Activated naive CD4-positive, alpha-beta T cell treated with anti-CD3 and anti-CD28 coated beads, Interleukin-2, amount 10 ng/mL, durations not matched to agents 7 days and 5 days (primary cell): ENCODE measurements at regions not wholly inside any gene's neighbourhood (a gene's known extent, or its start where the extent isn't known, plus 50 kb on each side); places are given as distances from the start of the nearest gene placed in this dataset.

Source experiments
- CTCF ChIA-PET: fragments of 350-600 bp; sonication (Branson Sonifier 250); formaldehyde crosslinking; loops from one replicate; lab custom pipeline; 2021; ENCODE audit warnings: antibody characterized with exemption; lab: Charles Lee
- DNase-seq: peaks from one replicate; pipeline ENCODE4 v3.0.0-alpha.2; 2020
- H3K27ac Mint-ChIP-seq: one replicate; pipeline ENCODE4 v1.8.0; 2021; ENCODE audit warnings: mild to moderate bottlenecking, moderate library complexity, mixed read lengths
- H3K27me3 Mint-ChIP-seq: one replicate; pipeline ENCODE4 v1.8.0; 2021; ENCODE audit warnings: mild to moderate bottlenecking, mixed read lengths
- H3K36me3 Mint-ChIP-seq: one replicate; pipeline ENCODE4 v1.8.0; 2021; ENCODE audit warnings: mixed read lengths
- H3K4me1 Mint-ChIP-seq: one replicate; pipeline ENCODE4 v1.8.0; 2021; ENCODE audit warnings: mixed read lengths
- H3K4me3 Mint-ChIP-seq: one replicate; pipeline ENCODE4 v1.8.0; 2021; ENCODE audit warnings: mild to moderate bottlenecking, moderate library complexity, mixed read lengths
- H3K9me3 Mint-ChIP-seq: one replicate; pipeline ENCODE4 v1.8.0; 2021; ENCODE audit warnings: mixed read lengths

GRCh38 chr14:53328841-53329240 is 175.7 kb upstream of the DDHD1 start:
- Mint-ChIP-seq H3K27ac (no peak overlapping the region), H3K4me3 (no peak overlapping the region), H3K36me3 (no peaks in the 10 kb centered on the region), H3K9me3 (no peaks in the 10 kb centered on the region), H3K27me3 (no peaks in the 10 kb centered on the region), H3K4me1 (no peaks in the 10 kb centered on the region)
- CTCF ChIA-PET, result no interaction called here
- no peak for DNase-seq

GRCh38 chr14:53327716-53328115 is 174.6 kb upstream of the DDHD1 start:
- DNase-seq, result no peak
- H3K9me3 Mint-ChIP-seq, result no peaks in the 10 kb centered on the region
- H3K27me3 Mint-ChIP-seq, result no peaks in the 10 kb centered on the region
- no peak overlapping the region for H3K27ac Mint-ChIP-seq
- no peaks in the 10 kb centered on the region for H3K4me1 Mint-ChIP-seq
- H3K4me3 Mint-ChIP-seq, result no peak overlapping the region
- no peaks in the 10 kb centered on the region for H3K36me3 Mint-ChIP-seq
- CTCF ChIA-PET, result no interaction called here

- Mint-ChIP-seq H3K27me3 (no peaks in the 10 kb centered on the region), H3K27ac (no peak overlapping the region), H3K9me3 (peaks cover 5% of the 10 kb centered on the region), H3K4me1 (no peaks in the 10 kb centered on the region), H3K36me3 (no peaks in the 10 kb centered on the region), H3K4me3 (no peak overlapping the region)
- CTCF ChIA-PET, result interaction anchor here (0.8 to 1.3 kb wide), 5 partner anchors 13 to 500 kb away, joined by 3 to 5 read pairs (median 3); no protein-coding TSS in a partner anchor
- no peak for DNase-seq
These were observed 172.2 kb upstream of the DDHD1 start for GRCh38 chr14:53325176-53325806.

GRCh38 chr14:53316504-53316903 is 163.4 kb upstream of the DDHD1 start:
- Mint-ChIP-seq H3K4me3 (no peak overlapping the region), H3K36me3 (no peaks in the 10 kb centered on the region), H3K4me1 (no peaks in the 10 kb centered on the region), H3K27me3 (peaks cover 9% of the 10 kb centered on the region), H3K27ac (no peak overlapping the region), H3K9me3 (peaks cover 14% of the 10 kb centered on the region)
- CTCF ChIA-PET, result no interaction called here
- no peak for DNase-seq

- DNase-seq, result no peak
- CTCF ChIA-PET, result no interaction called here
- Mint-ChIP-seq H3K27me3 (peaks cover 15% of the 10 kb centered on the region), H3K27ac (no peak overlapping the region), H3K36me3 (no peaks in the 10 kb centered on the region), H3K9me3 (peaks cover 5% of the 10 kb centered on the region), H3K4me3 (no peak overlapping the region), H3K4me1 (peaks cover 15% of the 10 kb centered on the region)
These were observed 157.3 kb upstream of the DDHD1 start for GRCh38 chr14:53310412-53310811.

GRCh38 chr14:53306911-53307310 is 153.8 kb upstream of the DDHD1 start:
- CTCF ChIA-PET, result interaction anchor here (0.8 to 4.1 kb wide), 8 partner anchors 12 to 484 kb away, joined by 3 to 31 read pairs (median 4); no protein-coding TSS in a partner anchor
- no peak overlapping the region for H3K4me3 Mint-ChIP-seq
- peaks cover 12% of the 10 kb centered on the region for H3K27me3 Mint-ChIP-seq
- no peak overlapping the region for H3K27ac Mint-ChIP-seq
- no peak for DNase-seq
- peaks cover 15% of the 10 kb centered on the region for H3K4me1 Mint-ChIP-seq
- H3K36me3 Mint-ChIP-seq, result no peaks in the 10 kb centered on the region
- no peaks in the 10 kb centered on the region for H3K9me3 Mint-ChIP-seq

GRCh38 chr14:53306267-53306721 is 153.2 kb upstream of the DDHD1 start:
- Mint-ChIP-seq H3K27ac (no peak overlapping the region), H3K4me1 (peaks cover 15% of the 10 kb centered on the region), H3K27me3 (peaks cover 9% of the 10 kb centered on the region), H3K9me3 (no peaks in the 10 kb centered on the region), H3K4me3 (peak overlapping the region; percentile 39), H3K36me3 (no peaks in the 10 kb centered on the region)
- CTCF ChIA-PET, result interaction anchor here (1.0 to 4.1 kb wide), 11 partner anchors 11 to 1023 kb away, joined by 3 to 31 read pairs (median 4); no protein-coding TSS in a partner anchor
- peak; percentile 65 for DNase-seq

GRCh38 chr14:53304726-53305381 is 151.7 kb upstream of the DDHD1 start:
- CTCF ChIA-PET, result interaction anchor here (0.7 to 4.1 kb wide), 12 partner anchors 10 to 1024 kb away, joined by 3 to 31 read pairs (median 4); no protein-coding TSS in a partner anchor

GRCh38 chr14:53295985-53296582 is 143.0 kb upstream of the DDHD1 start:
- CTCF ChIA-PET, result interaction anchor here (0.6 to 2.5 kb wide), 16 partner anchors 8 to 1054 kb away, joined by 3 to 31 read pairs (median 4); no protein-coding TSS in a partner anchor
- H3K27me3 Mint-ChIP-seq, result no peaks in the 10 kb centered on the region
- no peak for DNase-seq
- H3K4me1 Mint-ChIP-seq, result no peaks in the 10 kb centered on the region
- H3K4me3 Mint-ChIP-seq, result no peak overlapping the region
- H3K9me3 Mint-ChIP-seq, result no peaks in the 10 kb centered on the region
- no peak overlapping the region for H3K27ac Mint-ChIP-seq
- H3K36me3 Mint-ChIP-seq, result no peaks in the 10 kb centered on the region

More at GRCh38 chr14:53304726-53305381, 151.7 kb upstream of the DDHD1 start:
- Mint-ChIP-seq H3K36me3 (no peaks in the 10 kb centered on the region), H3K4me3 (no peak overlapping the region), H3K27ac (no peak overlapping the region), H3K9me3 (no peaks in the 10 kb centered on the region), H3K4me1 (peaks cover 9% of the 10 kb centered on the region), H3K27me3 (peaks cover 9% of the 10 kb centered on the region)
- DNase-seq, result no peak

GRCh38 chr14:53295372-53295771 is 142.2 kb upstream of the DDHD1 start:
- CTCF ChIA-PET, result interaction anchor here (0.6 to 2.5 kb wide), 15 partner anchors 8 to 1054 kb away, joined by 3 to 31 read pairs (median 4); no protein-coding TSS in a partner anchor
- no peak overlapping the region for H3K4me3 Mint-ChIP-seq
- H3K9me3 Mint-ChIP-seq, result no peaks in the 10 kb centered on the region
- DNase-seq, result no peak
- no peaks in the 10 kb centered on the region for H3K4me1 Mint-ChIP-seq
- H3K27ac Mint-ChIP-seq, result no peak overlapping the region
- no peaks in the 10 kb centered on the region for H3K36me3 Mint-ChIP-seq
- no peaks in the 10 kb centered on the region for H3K27me3 Mint-ChIP-seq

GRCh38 chr14:53286301-53286700 is 133.2 kb upstream of the DDHD1 start:
- Mint-ChIP-seq H3K4me1 (no peaks in the 10 kb centered on the region), H3K36me3 (no peaks in the 10 kb centered on the region), H3K4me3 (no peak overlapping the region), H3K27me3 (no peaks in the 10 kb centered on the region), H3K27ac (no peak overlapping the region), H3K9me3 (no peaks in the 10 kb centered on the region)
- CTCF ChIA-PET, result no interaction called here
- DNase-seq, result no peak

- H3K4me1 Mint-ChIP-seq, result no peaks in the 10 kb centered on the region
- H3K9me3 Mint-ChIP-seq, result no peaks in the 10 kb centered on the region
- no peak overlapping the region for H3K4me3 Mint-ChIP-seq
- DNase-seq, result no peak
- CTCF ChIA-PET, result no interaction called here
- no peak overlapping the region for H3K27ac Mint-ChIP-seq
- H3K36me3 Mint-ChIP-seq, result no peaks in the 10 kb centered on the region
- no peaks in the 10 kb centered on the region for H3K27me3 Mint-ChIP-seq
These were observed 132.7 kb upstream of the DDHD1 start for GRCh38 chr14:53285821-53286220.

GRCh38 chr14:53285064-53285463 is 131.9 kb upstream of the DDHD1 start:
- Mint-ChIP-seq H3K4me1 (no peaks in the 10 kb centered on the region), H3K9me3 (no peaks in the 10 kb centered on the region), H3K27ac (no peak overlapping the region), H3K27me3 (no peaks in the 10 kb centered on the region), H3K36me3 (no peaks in the 10 kb centered on the region), H3K4me3 (no peak overlapping the region)
- CTCF ChIA-PET, result interaction anchor here (0.6 kb wide), 1 partner anchor 717 kb away, joined by 3 read pairs; no protein-coding TSS in a partner anchor
- no peak for DNase-seq
